HUES48 (cell line): ENCODE measurements at regions not wholly inside any gene's neighbourhood (a gene's known extent, or its start where the extent isn't known, plus 50 kb on each side); places are given as distances from the start of the nearest gene placed in this dataset.
"Not testable (repeated sequence)": the region's sequence is repeated elsewhere in the genome, so short reads cannot be mapped to it uniquely, and the experiment has no call there.

Experiments
- H3K27ac ChIP-seq: one replicate; pipeline ENCODE4 v1.7.0; 2013; ENCODE audit warnings: low read depth, low read length, inconsistent platforms
- H3K27me3 ChIP-seq: 2 replicates; pipeline ENCODE4 v1.6.1; 2013; ENCODE audit warnings: mild to moderate bottlenecking, low read length; ENCODE audit not compliant: control insufficient read depth, insufficient read depth
- H3K36me3 ChIP-seq: 2 replicates; pipeline ENCODE4 v1.6.1; 2013; ENCODE audit warnings: low read length; ENCODE audit not compliant: control insufficient read depth, insufficient read depth
- H3K4me1 ChIP-seq: 2 replicates; pipeline ENCODE4 v1.6.1; 2013; ENCODE audit warnings: mild to moderate bottlenecking, low read length; ENCODE audit not compliant: control insufficient read depth, insufficient read depth
- H3K4me3 ChIP-seq: 2 replicates; pipeline ENCODE4 v1.5.1; 2013; ENCODE audit warnings: mild to moderate bottlenecking, low read depth, low read length
- H3K9ac ChIP-seq: 2 replicates; pipeline ENCODE4 v1.6.1; 2013; ENCODE audit warnings: mild to moderate bottlenecking, low read depth, low read length, moderate library complexity
- H3K9me3 ChIP-seq: 2 replicates; pipeline ENCODE4 v1.6.1; 2013; ENCODE audit warnings: low read length; ENCODE audit not compliant: control insufficient read depth, insufficient read depth

GRCh38 chrX:82775426-82775825, 732.7 kb upstream of the POU3F4 start:
- H3K27me3 ChIP-seq: no peaks in the 10 kb centered on the region

GRCh38 chrX:82782014-82782413, 726.1 kb upstream of the POU3F4 start:
- Histone ChIP-seq H3K4me3 (no peak overlapping the region; the same call in none of the 2 replicates), H3K27me3 (no peaks in the 10 kb centered on the region)

More at GRCh38 chrX:82775426-82775825, 732.7 kb upstream of the POU3F4 start:
- H3K36me3 ChIP-seq: no peaks in the 10 kb centered on the region
- peaks cover 79% of the 10 kb centered on the region for H3K9me3 ChIP-seq
- no peak overlapping the region for H3K27ac ChIP-seq
- H3K4me3 ChIP-seq: no peak overlapping the region
- no peak overlapping the region for H3K9ac ChIP-seq
- no peaks in the 10 kb centered on the region for H3K4me1 ChIP-seq

GRCh38 chrX:82812902-82813301, 695.2 kb upstream of the POU3F4 start:
- not testable (repeated sequence) for H3K36me3 ChIP-seq, H3K27me3 ChIP-seq, H3K4me1 ChIP-seq, H3K4me3 ChIP-seq, H3K9ac ChIP-seq, H3K27ac ChIP-seq
- peaks cover 26% of the 10 kb centered on the region for H3K9me3 ChIP-seq

More at GRCh38 chrX:82782014-82782413, 726.1 kb upstream of the POU3F4 start:
- H3K4me1 ChIP-seq: no peaks in the 10 kb centered on the region
- peaks cover 79% of the 10 kb centered on the region for H3K9me3 ChIP-seq
- H3K27ac ChIP-seq: no peak overlapping the region
- H3K9ac ChIP-seq: no peak overlapping the region
- no peaks in the 10 kb centered on the region for H3K36me3 ChIP-seq

GRCh38 chrX:82813671-82814078, 694.4 kb upstream of the POU3F4 start:
- Histone ChIP-seq H3K27ac (peak overlapping the region; percentile 51), H3K4me1 (no peaks in the 10 kb centered on the region), H3K9me3 (peaks cover 30% of the 10 kb centered on the region), H3K9ac (no peak overlapping the region), H3K36me3 (no peaks in the 10 kb centered on the region), H3K27me3 (no peaks in the 10 kb centered on the region), H3K4me3 (no peak overlapping the region)

GRCh38 chrX:82816001-82816400, 692.1 kb upstream of the POU3F4 start:
- Histone ChIP-seq H3K36me3 (no peaks in the 10 kb centered on the region), H3K27ac (no peak overlapping the region), H3K4me3 (no peak overlapping the region), H3K4me1 (no peaks in the 10 kb centered on the region), H3K9ac (no peak overlapping the region), H3K9me3 (peaks cover 31% of the 10 kb centered on the region), H3K27me3 (no peaks in the 10 kb centered on the region)

- Histone ChIP-seq H3K27me3 (no peaks in the 10 kb centered on the region), H3K9ac (no peak overlapping the region), H3K36me3 (no peaks in the 10 kb centered on the region), H3K27ac (no peak overlapping the region), H3K9me3 (peaks cover 32% of the 10 kb centered on the region), H3K4me3 (no peak overlapping the region), H3K4me1 (no peaks in the 10 kb centered on the region)
Observed at GRCh38 chrX:82816562-82816961, 691.5 kb upstream of the POU3F4 start.

GRCh38 chrX:82842286-82842685, 665.8 kb upstream of the POU3F4 start:
- Histone ChIP-seq H3K27me3 (no peaks in the 10 kb centered on the region), H3K27ac (no peak overlapping the region), H3K4me1 (no peaks in the 10 kb centered on the region), H3K36me3 (no peaks in the 10 kb centered on the region), H3K9ac (no peak overlapping the region), H3K4me3 (no peak overlapping the region), H3K9me3 (peaks cover 68% of the 10 kb centered on the region)

GRCh38 chrX:82848111-82848510, 660.0 kb upstream of the POU3F4 start:
- Histone ChIP-seq H3K27me3 (no peaks in the 10 kb centered on the region), H3K4me1 (no peaks in the 10 kb centered on the region), H3K27ac (no peak overlapping the region)

More at GRCh38 chrX:82848111-82848510, 660.0 kb upstream of the POU3F4 start:
- no peaks in the 10 kb centered on the region for H3K36me3 ChIP-seq
- H3K9me3 ChIP-seq: peaks cover 61% of the 10 kb centered on the region
- no peak overlapping the region for H3K4me3 ChIP-seq
- no peak overlapping the region for H3K9ac ChIP-seq
